ENCODE measurements at regions not wholly inside any gene's neighbourhood (a gene's known extent, or its start where the extent isn't known, plus 50 kb on each side); places are given as distances from the start of the nearest gene placed in this dataset.

DNA sequence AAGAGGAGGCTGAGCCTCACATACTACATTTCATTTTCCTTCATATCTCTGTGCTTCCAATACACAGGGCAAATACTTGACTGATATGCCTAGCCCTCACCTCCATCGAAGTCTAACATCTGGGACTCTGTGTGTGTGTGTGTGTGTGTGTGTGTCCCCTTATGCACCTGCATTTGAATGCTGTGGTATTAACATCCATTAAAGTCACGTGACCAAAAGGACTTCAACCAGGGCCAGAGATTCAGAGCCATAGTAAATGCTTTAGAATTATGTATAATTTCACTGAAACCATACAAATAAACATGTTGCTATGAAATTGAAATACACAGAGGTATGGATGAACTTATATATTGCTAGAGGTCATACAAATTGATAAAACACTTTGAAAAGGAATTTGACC, 165.8 kb upstream of the SEMA6D start:
- no peak overlapping the region for H3K27ac Mint-ChIP-seq
- no peaks in the 10 kb centered on the region for H3K4me1 Mint-ChIP-seq (ENCODE audit: low read depth)
- no peaks in the 10 kb centered on the region for H3K9me3 Mint-ChIP-seq
- no peaks in the 10 kb centered on the region for H3K27me3 Mint-ChIP-seq
- no peaks in the 10 kb centered on the region for H3K36me3 Mint-ChIP-seq (ENCODE audit: low read depth)
- H3K4me3 Mint-ChIP-seq, result no peak overlapping the region
- ATAC-seq (ENCODE audit: poor library complexity) (no peak), DNase-seq (no peak)
- Histone ChIP-seq H3K27me3 (ENCODE audit: control insufficient read depth in 1 of 2, insufficient read depth in 2 of 2, low read length in 2 of 2) (no peaks in the 10 kb centered on the region), H3K36me3 (ENCODE audit: insufficient read depth, low read length) (no peaks in the 10 kb centered on the region), H3K4me1 (ENCODE audit: insufficient read depth, low read length) (no peaks in the 10 kb centered on the region), H3K4me3 (ENCODE audit: low read length) (no peak overlapping the region), H3K27ac (ENCODE audit: low read depth in 1 of 2, low read length in 2 of 2) (no peak overlapping the region), H3K9me3 (ENCODE audit: control insufficient read depth in 1 of 2, insufficient read depth in 1 of 2, low read length in 2 of 2) (no peaks in the 10 kb centered on the region)
- intact Hi-C loops (cut with DNase I, micrococcal nuclease), result no loop called here
- POLR2A ChIA-PET, result interaction anchor here (0.6 kb wide), 1 partner anchor 1623 kb away, joined by 3 read pairs; no protein-coding TSS in a partner anchor
- CTCF ChIA-PET, result no interaction called here
- no peak for TF ChIP-seq CTCF (IDR thresholded peaks at IDR 0.05)

DNA sequence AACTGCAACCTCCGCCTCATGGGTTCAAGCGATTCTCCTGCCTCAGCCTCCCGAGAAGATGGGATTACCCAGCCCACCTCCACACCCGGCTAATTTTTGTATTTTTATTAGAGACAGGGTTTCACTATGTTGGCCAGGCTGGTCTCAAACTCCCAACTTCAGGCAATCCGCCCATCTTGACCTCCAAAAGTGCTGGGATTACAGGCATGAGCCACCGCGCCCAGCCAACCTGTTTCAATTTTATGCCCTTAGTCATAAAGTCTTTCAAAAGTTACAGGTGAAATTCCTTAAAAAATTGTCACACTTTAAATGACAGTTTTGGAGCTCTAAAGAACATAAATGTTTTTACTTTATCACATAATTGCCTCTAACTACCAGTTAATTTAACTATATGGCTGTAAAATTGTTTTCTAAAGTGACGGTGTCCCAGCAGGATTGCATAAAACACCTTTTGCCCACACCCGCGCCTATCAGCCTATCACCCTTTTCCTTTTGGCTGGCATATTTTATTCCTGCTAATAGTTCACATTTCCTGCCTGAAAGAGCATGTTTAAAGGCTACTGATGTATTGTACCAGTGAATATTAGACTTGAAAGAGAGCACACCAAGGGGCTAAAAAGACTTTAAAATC, 164.2 kb upstream of the SEMA6D start:
- Histone ChIP-seq H3K9me3 (ENCODE audit: control insufficient read depth in 1 of 2, insufficient read depth in 1 of 2, low read length in 2 of 2) (no peaks in the 10 kb centered on the region), H3K36me3 (ENCODE audit: insufficient read depth, low read length) (no peaks in the 10 kb centered on the region), H3K27ac (ENCODE audit: low read depth in 1 of 2, low read length in 2 of 2) (no peak overlapping the region), H3K27me3 (ENCODE audit: control insufficient read depth in 1 of 2, insufficient read depth in 2 of 2, low read length in 2 of 2) (no peaks in the 10 kb centered on the region), H3K4me3 (ENCODE audit: low read length) (no peak overlapping the region), H3K4me1 (ENCODE audit: insufficient read depth, low read length) (no peaks in the 10 kb centered on the region)
- no peak for TF ChIP-seq CTCF (IDR thresholded peaks at IDR 0.05)
- no peaks in the 10 kb centered on the region for H3K36me3 Mint-ChIP-seq (ENCODE audit: low read depth)
- H3K27ac Mint-ChIP-seq, result no peak overlapping the region
- intact Hi-C loops (cut with DNase I, micrococcal nuclease), result no loop called here
- no peak overlapping the region for H3K4me3 Mint-ChIP-seq
- H3K4me1 Mint-ChIP-seq (ENCODE audit: low read depth), result no peaks in the 10 kb centered on the region
- CTCF ChIA-PET, result no interaction called here
- no peaks in the 10 kb centered on the region for H3K27me3 Mint-ChIP-seq
- H3K9me3 Mint-ChIP-seq, result no peaks in the 10 kb centered on the region
- POLR2A ChIA-PET, result no interaction called here
- no peak for DNase-seq
- ATAC-seq (ENCODE audit: poor library complexity), result no peak

DNA sequence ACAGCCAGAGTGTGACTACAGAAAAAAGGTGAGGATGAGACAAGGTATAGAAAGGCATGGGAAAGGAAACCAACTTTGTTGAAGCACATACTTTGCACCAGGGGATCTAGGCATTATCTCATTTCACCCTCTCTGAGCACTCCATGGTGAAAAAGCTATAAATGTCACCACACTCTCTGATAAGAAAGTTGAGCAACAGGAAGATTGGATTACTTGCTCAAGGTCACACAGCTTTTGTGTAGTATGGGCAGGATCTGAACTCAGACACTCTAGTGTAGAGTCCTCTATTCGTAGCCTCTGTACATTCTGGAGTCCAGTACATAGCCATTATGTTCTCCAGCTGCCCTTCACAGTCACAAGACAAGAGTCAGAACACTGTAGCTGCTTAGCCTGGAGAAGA, 163.4 kb upstream of the SEMA6D start:
- intact Hi-C loops (cut with DNase I, micrococcal nuclease), result no loop called here
- CTCF ChIA-PET, result no interaction called here
- Mint-ChIP-seq H3K36me3 (ENCODE audit: low read depth) (no peaks in the 10 kb centered on the region), H3K4me3 (no peak overlapping the region), H3K9me3 (no peaks in the 10 kb centered on the region), H3K27ac (no peak overlapping the region), H3K4me1 (ENCODE audit: low read depth) (no peaks in the 10 kb centered on the region), H3K27me3 (no peaks in the 10 kb centered on the region)
- no peak for ATAC-seq (ENCODE audit: poor library complexity)
- no peaks in the 10 kb centered on the region for H3K27me3 ChIP-seq (ENCODE audit: control insufficient read depth in 1 of 2, insufficient read depth in 2 of 2, low read length in 2 of 2)
- no peaks in the 10 kb centered on the region for H3K36me3 ChIP-seq (ENCODE audit: insufficient read depth, low read length)
- DNase-seq, result no peak
- TF ChIP-seq CTCF (IDR thresholded peaks at IDR 0.05), result no peak
- POLR2A ChIA-PET, result no interaction called here
- no peak overlapping the region for H3K27ac ChIP-seq (ENCODE audit: low read depth in 1 of 2, low read length in 2 of 2)
- no peaks in the 10 kb centered on the region for H3K9me3 ChIP-seq (ENCODE audit: control insufficient read depth in 1 of 2, insufficient read depth in 1 of 2, low read length in 2 of 2)
- H3K4me3 ChIP-seq (ENCODE audit: low read length), result no peak overlapping the region
- no peaks in the 10 kb centered on the region for H3K4me1 ChIP-seq (ENCODE audit: insufficient read depth, low read length)

Data from CD4-positive, alpha-beta T cell (primary cell).